GM23248 (cell line): ENCODE measurements at regions not wholly inside any gene's neighbourhood (a gene's known extent, or its start where the extent isn't known, plus 50 kb on each side); places are given as distances from the start of the nearest gene placed in this dataset.

ENCODE experiments used
- EZH2 ChIP-seq: fragments of 200-600 bp; sonication (generic); IDR thresholded peaks from 2 replicates; pipeline ENCODE4 v1.6.1; 2018; ENCODE audit warnings: antibody characterized with exemption, mild to moderate bottlenecking; ENCODE audit not compliant: insufficient read depth, poor library complexity, severe bottlenecking
- EZH2phosphoT487 ChIP-seq: fragments of 200-600 bp; sonication (generic); IDR thresholded peaks from 2 replicates; pipeline ENCODE4 v1.6.1; 2018; ENCODE audit warnings: antibody characterized with exemption, moderate library complexity, mild to moderate bottlenecking, low read depth; ENCODE audit not compliant: insufficient read depth

- no peak for TF ChIP-seq EZH2
- no peak for TF ChIP-seq EZH2phosphoT487
These were observed 538.3 kb upstream of the BTBD3 start for GRCh38 chr20:11379257-11380011.
